ENCODE measurements at regions not wholly inside any gene's neighbourhood (a gene's known extent, or its start where the extent isn't known, plus 50 kb on each side); places are given as distances from the start of the nearest gene placed in this dataset.

GRCh38 chr2:41678639-41679038, 369.2 kb upstream of the PKDCC start:
- TF ChIP-seq, protein P1, sequence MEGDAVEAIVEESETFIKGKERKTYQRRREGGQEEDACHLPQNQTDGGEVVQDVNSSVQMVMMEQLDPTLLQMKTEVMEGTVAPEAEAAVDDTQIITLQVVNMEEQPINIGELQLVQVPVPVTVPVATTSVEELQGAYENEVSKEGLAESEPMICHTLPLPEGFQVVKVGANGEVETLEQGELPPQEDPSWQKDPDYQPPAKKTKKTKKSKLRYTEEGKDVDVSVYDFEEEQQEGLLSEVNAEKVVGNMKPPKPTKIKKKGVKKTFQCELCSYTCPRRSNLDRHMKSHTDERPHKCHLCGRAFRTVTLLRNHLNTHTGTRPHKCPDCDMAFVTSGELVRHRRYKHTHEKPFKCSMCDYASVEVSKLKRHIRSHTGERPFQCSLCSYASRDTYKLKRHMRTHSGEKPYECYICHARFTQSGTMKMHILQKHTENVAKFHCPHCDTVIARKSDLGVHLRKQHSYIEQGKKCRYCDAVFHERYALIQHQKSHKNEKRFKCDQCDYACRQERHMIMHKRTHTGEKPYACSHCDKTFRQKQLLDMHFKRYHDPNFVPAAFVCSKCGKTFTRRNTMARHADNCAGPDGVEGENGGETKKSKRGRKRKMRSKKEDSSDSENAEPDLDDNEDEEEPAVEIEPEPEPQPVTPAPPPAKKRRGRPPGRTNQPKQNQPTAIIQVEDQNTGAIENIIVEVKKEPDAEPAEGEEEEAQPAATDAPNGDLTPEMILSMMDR (IDR thresholded peaks at IDR 0.05; ENCODE audit: insufficient read depth, low read length) = no peak
- no peak for TF ChIP-seq POLR2AphosphoS5 (IDR thresholded peaks at IDR 0.05; ENCODE audit: low read depth)

All from HL-60 (cell line).